ENCODE measurements at regions not wholly inside any gene's neighbourhood (a gene's known extent, or its start where the extent isn't known, plus 50 kb on each side); places are given as distances from the start of the nearest gene placed in this dataset.

GRCh38 chrX:39653691-39654090 is 444.1 kb downstream of the BCOR start:
- peak; percentile 72 for DNase-seq (ENCODE audit: low read depth)
- no peak overlapping the region for H3K4me3 ChIP-seq (ENCODE audit: low read length)
- peak; percentile 19 for TF ChIP-seq CTCF (conservative IDR thresholded peaks at IDR 0.05; ENCODE audit: low read depth, low read length)

GRCh38 chrX:39654183-39654925 is 443.4 kb downstream of the BCOR start:
- no peak for DNase-seq (ENCODE audit: low read depth)
- TF ChIP-seq CTCF (conservative IDR thresholded peaks at IDR 0.05; ENCODE audit: low read depth, low read length): no peak

GRCh38 chrX:39654952-39655351 is 442.8 kb downstream of the BCOR start:
- H3K4me3 ChIP-seq (ENCODE audit: low read length): no peak overlapping the region
- TF ChIP-seq CTCF (conservative IDR thresholded peaks at IDR 0.05; ENCODE audit: low read depth, low read length): no peak
- DNase-seq (ENCODE audit: low read depth): no peak

More at GRCh38 chrX:39654183-39654925, 443.4 kb downstream of the BCOR start:
- peak overlapping the region; percentile 1 for H3K4me3 ChIP-seq (ENCODE audit: low read length)

GRCh38 chrX:39661116-39661907 is 436.4 kb downstream of the BCOR start:
- DNase-seq (ENCODE audit: low read depth): no peak
- no peak overlapping the region for H3K4me3 ChIP-seq (ENCODE audit: low read length)
- TF ChIP-seq CTCF (conservative IDR thresholded peaks at IDR 0.05; ENCODE audit: low read depth, low read length): no peak

- no peak overlapping the region for H3K4me3 ChIP-seq (ENCODE audit: low read length)
- no peak for TF ChIP-seq CTCF (conservative IDR thresholded peaks at IDR 0.05; ENCODE audit: low read depth, low read length)
- no peak for DNase-seq (ENCODE audit: low read depth)
Measured at GRCh38 chrX:39665830-39666518, 431.8 kb downstream of the BCOR start.

GRCh38 chrX:39667191-39667590 is 430.6 kb downstream of the BCOR start:
- no peak for DNase-seq (ENCODE audit: low read depth)
- TF ChIP-seq CTCF (conservative IDR thresholded peaks at IDR 0.05; ENCODE audit: low read depth, low read length): no peak
- no peak overlapping the region for H3K4me3 ChIP-seq (ENCODE audit: low read length)
